ENCODE measurements at regions not wholly inside any gene's neighbourhood (a gene's known extent, or its start where the extent isn't known, plus 50 kb on each side); places are given as distances from the start of the nearest gene placed in this dataset.

DNA sequence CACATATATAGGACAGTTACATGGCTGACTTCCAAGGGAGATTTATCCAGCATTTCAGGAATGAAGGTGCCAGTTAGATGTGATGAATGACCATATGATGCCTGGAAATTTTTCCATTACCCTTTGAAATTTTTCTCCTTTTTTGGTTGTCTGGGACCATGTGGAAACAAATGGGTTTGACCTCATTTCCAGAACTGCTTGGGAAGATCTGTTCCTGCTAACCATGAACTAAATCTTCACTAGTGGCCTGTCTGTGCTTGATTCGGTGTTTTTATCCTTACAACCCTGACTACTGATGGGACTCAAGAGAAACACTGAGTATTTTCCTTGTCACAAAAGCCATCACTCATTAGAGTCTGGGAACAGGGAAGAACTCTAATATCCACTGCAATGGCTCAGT, 409.4 kb downstream of the PDCD6IP start:
- no peak for ATAC-seq (replicated peaks in 1 of 4)

DNA sequence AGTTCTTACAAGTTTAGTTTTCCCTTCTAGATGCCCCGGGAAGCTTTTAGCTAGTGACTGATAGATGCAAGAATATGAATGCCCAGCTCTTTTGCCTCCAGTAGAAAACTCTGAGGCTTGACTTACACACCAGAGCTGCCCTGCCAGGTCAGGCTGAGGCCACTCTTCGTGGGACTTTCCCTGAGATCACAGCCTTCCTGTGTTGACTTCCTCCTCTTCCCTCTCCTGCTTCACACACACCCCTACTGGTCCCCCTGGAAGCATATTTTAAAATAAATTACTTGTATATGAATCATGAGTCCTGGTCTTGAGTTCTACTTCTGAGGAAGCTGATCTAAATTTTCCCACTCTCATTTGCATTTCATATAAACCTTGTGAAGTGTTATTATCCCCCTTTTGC, 413.7 kb downstream of the PDCD6IP start:
- ChIA-PET CTCF (interaction anchor here in 1 of 2 donors (0.6 kb wide), 1 partner anchor 384 kb away, joined by 3 read pairs; no protein-coding TSS in a partner anchor), POLR2A (no interaction called here)
- no peaks in the 10 kb centered on the region for H3K36me3 Mint-ChIP-seq
- H3K4me3 Mint-ChIP-seq, result no peak overlapping the region
- peaks cover 0 to 3% of the 10 kb centered on the region in 2 donors for H3K27me3 Mint-ChIP-seq
- WGBS (ENCODE audit: insufficient coverage), result no CpG with 5 or more reads among the region's 2 CpGs
- Histone ChIP-seq H3K36me3 (ENCODE audit: control insufficient read depth in 2 of 2, extremely low read depth in 1 of 2, insufficient read depth in 1 of 2, low read length in 1 of 2) (no peaks in the 10 kb centered on the region), H3K27me3 (replicated peaks in 1 of 2; ENCODE audit: control insufficient read depth in 2 of 2, extremely low read depth in 1 of 2, insufficient read depth in 2 of 2, low read length in 1 of 2) (no peaks in the 10 kb centered on the region), H3K9me3 (no peaks in the 10 kb centered on the region), H3K27ac (ENCODE audit: low read length) (no peak overlapping the region), H3K4me1 (ENCODE audit: control insufficient read depth in 1 of 2, extremely low read depth in 1 of 2, insufficient read depth in 2 of 2, low read length in 2 of 2) (no peaks in the 10 kb centered on the region), H3K4me3 (ENCODE audit: control insufficient read depth in 1 of 2, extremely low read depth in 1 of 2, low read length in 1 of 2) (no peak overlapping the region)
- no peaks in the 10 kb centered on the region for H3K9me3 Mint-ChIP-seq
- DNase-seq (no peak), ATAC-seq (replicated peaks in 1 of 4) (no peak)
- no peak overlapping the region for H3K27ac Mint-ChIP-seq
- no peaks in the 10 kb centered on the region for H3K4me1 Mint-ChIP-seq

More for the DNA sequence above, 409.4 kb downstream of the PDCD6IP start:
- Histone ChIP-seq H3K27me3 (replicated peaks in 1 of 2; ENCODE audit: control insufficient read depth in 2 of 2, extremely low read depth in 1 of 2, insufficient read depth in 2 of 2, low read length in 1 of 2) (no peaks in the 10 kb centered on the region), H3K4me3 (ENCODE audit: control insufficient read depth in 1 of 2, extremely low read depth in 1 of 2, low read length in 1 of 2) (no peak overlapping the region), H3K4me1 (ENCODE audit: control insufficient read depth in 1 of 2, extremely low read depth in 1 of 2, insufficient read depth in 2 of 2, low read length in 2 of 2) (no peaks in the 10 kb centered on the region), H3K36me3 (ENCODE audit: control insufficient read depth in 2 of 2, extremely low read depth in 1 of 2, insufficient read depth in 1 of 2, low read length in 1 of 2) (no peaks in the 10 kb centered on the region), H3K9me3 (no peaks in the 10 kb centered on the region), H3K27ac (ENCODE audit: low read length) (no peak overlapping the region)
- no peaks in the 10 kb centered on the region for H3K9me3 Mint-ChIP-seq
- H3K36me3 Mint-ChIP-seq, result no peaks in the 10 kb centered on the region
- peaks cover 0 to 1% of the 10 kb centered on the region in 2 donors for H3K27me3 Mint-ChIP-seq
- no peak for DNase-seq
- WGBS (ENCODE audit: insufficient coverage), result no CpG with 5 or more reads among the region's 1 CpG
- no peak overlapping the region for H3K27ac Mint-ChIP-seq
- ChIA-PET CTCF (no interaction called here), POLR2A (no interaction called here)
- H3K4me1 Mint-ChIP-seq, result no peaks in the 10 kb centered on the region
- no peak overlapping the region for H3K4me3 Mint-ChIP-seq

DNA sequence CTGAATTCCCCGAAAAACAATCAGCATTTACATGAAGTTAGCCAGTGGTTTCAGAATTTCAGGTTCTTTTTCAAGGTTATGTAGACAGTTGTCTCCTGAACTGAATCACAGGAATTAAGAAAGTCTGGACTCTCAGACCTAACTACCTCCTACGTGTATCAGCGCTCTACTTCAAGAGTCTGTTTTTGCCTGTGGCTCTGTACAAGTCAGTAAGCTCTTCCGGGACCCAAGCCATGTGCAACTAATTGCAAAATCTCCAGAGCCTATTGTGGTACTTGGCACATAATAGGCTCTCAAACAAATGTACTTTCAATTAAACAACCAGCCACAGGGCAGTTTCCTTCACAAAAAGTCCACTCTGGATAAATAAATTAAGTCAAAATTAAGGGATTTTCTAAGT, 414.2 kb downstream of the PDCD6IP start:
- H3K9me3 ChIP-seq, result no peaks in the 10 kb centered on the region
- H3K4me1 ChIP-seq (ENCODE audit: control insufficient read depth in 1 of 2, extremely low read depth in 1 of 2, insufficient read depth in 2 of 2, low read length in 2 of 2), result no peaks in the 10 kb centered on the region
- H3K27me3 ChIP-seq (replicated peaks in 1 of 2; ENCODE audit: control insufficient read depth in 2 of 2, extremely low read depth in 1 of 2, insufficient read depth in 2 of 2, low read length in 1 of 2), result no peaks in the 10 kb centered on the region
- no peak for DNase-seq
- Mint-ChIP-seq H3K27ac (no peak overlapping the region), H3K4me1 (no peaks in the 10 kb centered on the region), H3K4me3 (no peak overlapping the region), H3K27me3 (peaks cover 0 to 3% of the 10 kb centered on the region in 2 donors), H3K9me3 (no peaks in the 10 kb centered on the region), H3K36me3 (no peaks in the 10 kb centered on the region)
- WGBS (ENCODE audit: insufficient coverage), result 89% methylated on average over 4 of the region's 4 CpGs
- CTCF ChIA-PET, result no interaction called here
- no peaks in the 10 kb centered on the region for H3K36me3 ChIP-seq (ENCODE audit: control insufficient read depth in 2 of 2, extremely low read depth in 1 of 2, insufficient read depth in 1 of 2, low read length in 1 of 2)
- ATAC-seq (replicated peaks in 1 of 4), result no peak
- H3K27ac ChIP-seq (ENCODE audit: low read length), result no peak overlapping the region
- H3K4me3 ChIP-seq (ENCODE audit: control insufficient read depth in 1 of 2, extremely low read depth in 1 of 2, low read length in 1 of 2), result no peak overlapping the region
- POLR2A ChIA-PET, result no interaction called here

DNA sequence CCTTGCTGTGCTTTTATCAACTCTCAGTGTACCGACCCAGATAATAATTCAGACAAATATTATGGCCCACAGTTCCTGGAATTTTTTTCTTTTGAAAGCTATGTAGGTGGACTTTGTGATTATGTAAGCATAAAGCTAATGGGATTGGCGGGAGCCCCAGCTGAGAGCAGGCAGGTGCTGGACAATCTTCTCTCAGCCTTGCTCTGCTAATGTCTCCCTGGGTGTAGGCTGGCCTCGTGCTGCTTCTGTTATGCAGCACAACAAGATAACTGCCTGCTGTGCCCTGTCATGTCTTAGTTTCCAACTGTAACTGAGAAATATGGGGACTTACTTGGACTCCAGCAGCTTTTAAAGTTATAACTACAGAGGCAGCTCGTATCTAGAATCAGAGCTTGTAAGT, 415.0 kb downstream of the PDCD6IP start:
- H3K27ac ChIP-seq (ENCODE audit: low read length), result no peak overlapping the region
- ATAC-seq (replicated peaks in 1 of 4) (no peak), DNase-seq (no peak)
- Mint-ChIP-seq H3K36me3 (no peaks in the 10 kb centered on the region), H3K9me3 (no peaks in the 10 kb centered on the region), H3K27me3 (peaks cover 0 to 6% of the 10 kb centered on the region in 2 donors), H3K4me3 (no peak overlapping the region), H3K4me1 (no peaks in the 10 kb centered on the region), H3K27ac (no peak overlapping the region)
- no peaks in the 10 kb centered on the region for H3K9me3 ChIP-seq
- no peak overlapping the region for H3K4me3 ChIP-seq (ENCODE audit: control insufficient read depth in 1 of 2, extremely low read depth in 1 of 2, low read length in 1 of 2)
- no peaks in the 10 kb centered on the region for H3K4me1 ChIP-seq (ENCODE audit: control insufficient read depth in 1 of 2, extremely low read depth in 1 of 2, insufficient read depth in 2 of 2, low read length in 2 of 2)
- WGBS (ENCODE audit: insufficient coverage), result 56% methylated on average over 2 of the region's 4 CpGs
- ChIA-PET CTCF (no interaction called here), POLR2A (no interaction called here)
- H3K36me3 ChIP-seq (ENCODE audit: control insufficient read depth in 2 of 2, extremely low read depth in 1 of 2, insufficient read depth in 1 of 2, low read length in 1 of 2), result no peaks in the 10 kb centered on the region
- no peaks in the 10 kb centered on the region for H3K27me3 ChIP-seq (replicated peaks in 1 of 2; ENCODE audit: control insufficient read depth in 2 of 2, extremely low read depth in 1 of 2, insufficient read depth in 2 of 2, low read length in 1 of 2)

DNA sequence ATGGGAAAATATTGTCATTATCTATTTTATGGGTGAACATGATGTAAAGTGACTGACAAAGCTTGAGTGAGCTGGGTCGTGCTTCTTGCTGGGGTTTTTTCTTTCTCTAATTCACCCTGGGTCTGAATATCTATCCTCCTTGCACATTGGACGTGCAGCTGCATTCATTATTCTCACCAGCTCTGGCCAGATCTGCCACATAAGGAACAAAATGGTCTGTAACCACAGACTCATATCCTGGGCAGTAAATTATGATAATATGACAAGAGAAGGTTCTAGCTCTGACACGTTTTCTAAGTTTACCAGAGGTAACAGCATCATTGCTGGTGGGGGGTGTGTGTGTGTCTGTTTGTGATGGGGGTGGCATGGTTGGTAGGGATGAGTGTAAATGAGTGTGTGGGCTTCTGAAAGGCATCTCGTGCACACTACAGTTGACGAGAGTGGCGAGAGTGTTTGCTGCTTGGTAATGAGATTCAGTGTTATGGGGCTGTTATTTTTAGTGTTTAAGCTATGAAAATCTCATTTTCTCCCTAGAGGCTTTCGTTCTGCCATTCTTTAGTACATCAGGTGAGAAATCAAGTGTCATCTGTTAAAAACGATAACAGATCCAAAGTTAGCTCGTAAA, 418.4 kb downstream of the PDCD6IP start:
- Mint-ChIP-seq H3K27me3 (peaks cover 0 to 9% of the 10 kb centered on the region in 2 donors), H3K4me1 (no peaks in the 10 kb centered on the region), H3K36me3 (no peaks in the 10 kb centered on the region), H3K4me3 (no peak overlapping the region), H3K9me3 (no peaks in the 10 kb centered on the region), H3K27ac (no peak overlapping the region)
- 83% methylated on average over 3 of the region's 9 CpGs for WGBS (ENCODE audit: insufficient coverage)
- Histone ChIP-seq H3K27me3 (replicated peaks in 1 of 2; ENCODE audit: control insufficient read depth in 2 of 2, extremely low read depth in 1 of 2, insufficient read depth in 2 of 2, low read length in 1 of 2) (no peaks in the 10 kb centered on the region), H3K9me3 (no peaks in the 10 kb centered on the region), H3K36me3 (ENCODE audit: control insufficient read depth in 2 of 2, extremely low read depth in 1 of 2, insufficient read depth in 1 of 2, low read length in 1 of 2) (no peaks in the 10 kb centered on the region), H3K4me3 (ENCODE audit: control insufficient read depth in 1 of 2, extremely low read depth in 1 of 2, low read length in 1 of 2) (no peak overlapping the region), H3K27ac (ENCODE audit: low read length) (no peak overlapping the region), H3K4me1 (ENCODE audit: control insufficient read depth in 1 of 2, extremely low read depth in 1 of 2, insufficient read depth in 2 of 2, low read length in 2 of 2) (no peaks in the 10 kb centered on the region)
- CTCF ChIA-PET, result no interaction called here
- POLR2A ChIA-PET, result no interaction called here
- DNase-seq (no peak), ATAC-seq (replicated peaks in 1 of 4) (no peak)

DNA sequence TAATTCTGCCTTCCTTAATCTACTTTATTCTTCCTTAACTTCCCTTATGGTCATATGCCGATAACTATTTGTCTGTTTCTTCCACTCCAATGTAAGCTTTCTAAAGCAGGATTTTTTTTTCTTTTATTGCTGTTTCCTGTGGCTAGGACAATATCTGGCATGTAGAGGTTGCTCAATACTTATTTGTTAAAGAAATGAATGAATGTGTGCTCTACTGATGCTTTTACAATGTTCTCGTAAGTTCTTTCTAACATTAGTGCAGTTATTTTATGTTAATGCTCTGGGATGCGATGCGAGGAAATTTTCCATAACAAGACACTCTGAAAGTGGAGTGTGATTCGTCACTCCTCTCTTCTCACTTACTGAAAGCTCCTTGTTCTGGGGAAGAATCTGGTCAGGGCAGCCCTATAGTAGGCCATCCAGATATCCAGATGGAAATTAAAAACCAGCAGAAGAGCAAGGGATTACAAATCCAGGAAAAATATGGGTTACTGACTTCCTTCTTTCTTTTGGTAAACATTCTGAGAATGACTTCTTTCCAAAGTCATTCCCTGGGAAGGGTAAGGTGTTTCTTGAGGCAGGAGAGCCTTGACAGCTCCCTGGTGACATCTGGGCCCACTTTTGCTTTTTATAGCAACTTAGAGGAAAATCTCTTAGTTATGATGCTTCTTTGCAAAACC, 420.4 kb downstream of the PDCD6IP start:
- CTCF ChIA-PET, result interaction anchor here in 1 of 2 donors (0.6 kb wide), 1 partner anchor 68 kb away, joined by 5 read pairs; no protein-coding TSS in a partner anchor

More for the DNA sequence above, 420.4 kb downstream of the PDCD6IP start:
- WGBS (ENCODE audit: insufficient coverage), result 100% methylated on average over 1 of the region's 5 CpGs
- Mint-ChIP-seq H3K4me3 (no peak overlapping the region), H3K9me3 (no peaks in the 10 kb centered on the region), H3K4me1 (no peaks in the 10 kb centered on the region), H3K36me3 (no peaks in the 10 kb centered on the region), H3K27ac (no peak overlapping the region), H3K27me3 (peaks cover 0 to 9% of the 10 kb centered on the region in 2 donors)
- no peak overlapping the region for H3K4me3 ChIP-seq (ENCODE audit: control insufficient read depth in 1 of 2, extremely low read depth in 1 of 2, low read length in 1 of 2)
- H3K4me1 ChIP-seq (ENCODE audit: control insufficient read depth in 1 of 2, extremely low read depth in 1 of 2, insufficient read depth in 2 of 2, low read length in 2 of 2), result no peaks in the 10 kb centered on the region
- H3K36me3 ChIP-seq (ENCODE audit: control insufficient read depth in 2 of 2, extremely low read depth in 1 of 2, insufficient read depth in 1 of 2, low read length in 1 of 2), result no peaks in the 10 kb centered on the region
- no peaks in the 10 kb centered on the region for H3K27me3 ChIP-seq (replicated peaks in 1 of 2; ENCODE audit: control insufficient read depth in 2 of 2, extremely low read depth in 1 of 2, insufficient read depth in 2 of 2, low read length in 1 of 2)
- H3K9me3 ChIP-seq, result no peaks in the 10 kb centered on the region
- ATAC-seq (replicated peaks in 1 of 4) (no peak), DNase-seq (no peak)
- no peak overlapping the region for H3K27ac ChIP-seq (ENCODE audit: low read length)
- POLR2A ChIA-PET, result no interaction called here
